Activated naive CD8-positive, alpha-beta T cell treated with anti-CD3 and anti-CD28 coated beads, Interleukin-2, amount 50 U/mL, for 24 hours (primary cell): ENCODE measurements at regions not wholly inside any gene's neighbourhood (a gene's known extent, or its start where the extent isn't known, plus 50 kb on each side); places are given as distances from the start of the nearest gene placed in this dataset.
A peak's percentile ranks its signal among the peaks of the same experiment; 100 is the strongest.

Experiments
- ATAC-seq: fragments of 150-1000 bp; cut with Tn5 transposase; one replicate; pipeline ENCODE4 v1.10.0; 2021
- DNase-seq: peaks from one replicate; pipeline ENCODE4 v3.0.0; 2021
- H3K27ac Mint-ChIP-seq: one replicate; pipeline ENCODE4 v1.8.0; 2021; ENCODE audit warnings: mild to moderate bottlenecking, mixed read lengths
- H3K27me3 Mint-ChIP-seq: one replicate; pipeline ENCODE4 v1.8.0; 2021; ENCODE audit warnings: mixed read lengths
- H3K36me3 Mint-ChIP-seq: one replicate; pipeline ENCODE4 v1.8.0; 2021; ENCODE audit warnings: low read depth, mixed read lengths
- H3K4me1 Mint-ChIP-seq: one replicate; pipeline ENCODE4 v1.8.0; 2021; ENCODE audit warnings: mixed read lengths
- H3K4me3 Mint-ChIP-seq: one replicate; pipeline ENCODE4 v1.8.0; 2021; ENCODE audit warnings: mild to moderate bottlenecking, moderate library complexity, mixed read lengths
- H3K9me3 Mint-ChIP-seq: one replicate; pipeline ENCODE4 v1.8.0; 2021; ENCODE audit warnings: mixed read lengths

DNA sequence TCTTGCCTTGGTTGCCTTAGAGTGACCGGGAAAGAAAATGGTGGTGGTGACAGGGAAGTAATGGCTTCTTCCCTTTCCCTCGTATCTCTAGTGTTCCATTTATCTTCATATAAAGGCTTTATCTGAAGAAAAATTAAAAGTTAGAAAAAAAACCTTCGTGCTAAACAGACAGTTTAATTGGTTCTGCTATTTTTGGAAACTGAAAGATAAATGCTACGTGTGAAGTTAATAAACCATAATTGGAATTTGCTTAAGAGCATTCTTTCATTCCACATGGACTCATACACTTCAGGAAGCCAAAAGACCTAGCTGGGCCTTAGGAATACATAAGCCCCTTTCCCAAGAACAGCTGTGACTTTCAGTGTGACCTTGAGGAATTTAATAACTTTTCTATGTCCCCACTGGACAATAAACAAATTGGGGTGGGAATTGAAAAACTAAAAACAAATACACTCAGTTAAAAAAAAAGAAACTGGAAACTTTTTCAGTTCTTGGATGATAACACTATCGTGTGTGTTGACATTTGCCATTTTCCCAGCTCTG is 818.8 kb upstream of the WWC1 start:
- H3K27me3 Mint-ChIP-seq: no peaks in the 10 kb centered on the region
- H3K27ac Mint-ChIP-seq: no peak overlapping the region
- no peaks in the 10 kb centered on the region for H3K4me1 Mint-ChIP-seq
- H3K36me3 Mint-ChIP-seq: no peaks in the 10 kb centered on the region
- H3K4me3 Mint-ChIP-seq: no peak overlapping the region
- no peak for DNase-seq
- no peak for ATAC-seq
- H3K9me3 Mint-ChIP-seq: peaks cover 5% of the 10 kb centered on the region

DNA sequence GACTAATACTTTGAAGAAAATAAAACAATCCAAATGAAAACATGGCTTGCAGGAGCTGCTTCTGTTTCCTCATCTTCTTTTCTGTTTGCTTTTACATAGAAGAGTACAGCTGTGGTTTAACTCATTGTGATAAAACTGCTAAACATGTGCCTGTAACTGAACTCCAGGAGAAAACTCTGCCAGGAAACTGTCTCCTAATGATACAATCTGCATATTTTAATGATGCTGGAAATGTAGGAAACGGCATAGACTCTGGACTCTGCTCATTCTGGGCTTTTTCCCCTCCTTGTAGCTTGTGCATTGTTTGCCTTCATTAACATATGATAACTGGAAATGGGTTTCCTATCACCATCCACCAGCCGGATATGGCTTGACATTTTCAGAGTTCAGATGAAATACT is 813.3 kb upstream of the WWC1 start:
- Mint-ChIP-seq H3K4me3 (no peak overlapping the region), H3K4me1 (no peaks in the 10 kb centered on the region), H3K9me3 (peaks cover 8% of the 10 kb centered on the region), H3K36me3 (no peaks in the 10 kb centered on the region), H3K27ac (no peak overlapping the region), H3K27me3 (no peaks in the 10 kb centered on the region)
- DNase-seq (no peak), ATAC-seq (no peak)

GRCh38 chr5:167479779-167480178 is 811.7 kb upstream of the WWC1 start:
- DNase-seq (no peak), ATAC-seq (no peak)
- no peaks in the 10 kb centered on the region for H3K27me3 Mint-ChIP-seq
- H3K36me3 Mint-ChIP-seq: no peaks in the 10 kb centered on the region
- H3K27ac Mint-ChIP-seq: no peak overlapping the region
- peaks cover 11% of the 10 kb centered on the region for H3K9me3 Mint-ChIP-seq
- H3K4me1 Mint-ChIP-seq: no peaks in the 10 kb centered on the region
- no peak overlapping the region for H3K4me3 Mint-ChIP-seq

DNA sequence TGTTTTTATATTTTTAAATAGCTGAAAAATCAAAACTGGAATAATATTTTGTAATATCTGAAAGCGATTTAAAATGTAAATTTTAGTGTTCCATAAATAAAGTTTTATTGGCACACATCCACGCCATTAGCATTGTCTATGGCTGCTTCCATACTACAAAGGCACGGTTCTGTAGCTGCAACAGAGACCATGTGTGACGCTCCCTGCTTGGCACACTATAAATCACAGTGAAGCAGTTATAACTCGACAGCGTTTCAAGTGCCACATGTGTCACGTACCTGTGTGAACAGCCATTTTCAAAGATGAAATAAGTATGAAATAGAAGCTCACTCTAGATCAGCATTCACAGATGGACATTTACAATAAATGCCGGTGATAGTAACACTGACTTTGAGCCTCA is 810.1 kb upstream of the WWC1 start:
- Mint-ChIP-seq H3K27me3 (no peaks in the 10 kb centered on the region), H3K27ac (no peak overlapping the region), H3K4me3 (no peak overlapping the region), H3K36me3 (no peaks in the 10 kb centered on the region), H3K4me1 (no peaks in the 10 kb centered on the region), H3K9me3 (peaks cover 11% of the 10 kb centered on the region)
- no peak for DNase-seq
- no peak for ATAC-seq

DNA sequence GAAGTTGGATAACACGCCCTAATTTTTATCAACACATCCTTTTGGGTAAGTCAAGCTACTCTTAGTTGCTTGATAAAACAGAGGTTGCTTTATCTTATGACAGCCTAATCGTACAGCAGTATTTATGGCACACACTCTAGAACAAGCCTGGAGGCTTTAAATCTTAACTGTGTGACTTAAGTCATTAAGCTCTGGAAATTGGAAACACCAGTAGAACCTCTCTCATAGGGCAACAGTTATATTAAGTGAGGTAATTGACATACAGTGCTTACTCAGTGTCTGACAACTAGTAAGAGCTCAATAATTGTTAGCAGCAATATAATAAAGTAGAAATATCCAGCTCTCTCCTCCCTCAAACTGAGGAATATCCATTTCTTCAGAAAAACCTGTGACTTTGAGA is 808.9 kb upstream of the WWC1 start:
- H3K4me1 Mint-ChIP-seq: no peaks in the 10 kb centered on the region
- H3K9me3 Mint-ChIP-seq: peaks cover 11% of the 10 kb centered on the region
- no peaks in the 10 kb centered on the region for H3K36me3 Mint-ChIP-seq
- H3K27ac Mint-ChIP-seq: no peak overlapping the region
- no peaks in the 10 kb centered on the region for H3K27me3 Mint-ChIP-seq
- no peak overlapping the region for H3K4me3 Mint-ChIP-seq
- DNase-seq: no peak
- no peak for ATAC-seq

- DNase-seq (no peak), ATAC-seq (no peak)
- Mint-ChIP-seq H3K9me3 (peaks cover 19% of the 10 kb centered on the region), H3K36me3 (no peaks in the 10 kb centered on the region), H3K27ac (no peak overlapping the region), H3K27me3 (no peaks in the 10 kb centered on the region), H3K4me1 (no peaks in the 10 kb centered on the region), H3K4me3 (no peak overlapping the region)
These were observed 806.2 kb upstream of the WWC1 start for GRCh38 chr5:167485061-167485774.

DNA sequence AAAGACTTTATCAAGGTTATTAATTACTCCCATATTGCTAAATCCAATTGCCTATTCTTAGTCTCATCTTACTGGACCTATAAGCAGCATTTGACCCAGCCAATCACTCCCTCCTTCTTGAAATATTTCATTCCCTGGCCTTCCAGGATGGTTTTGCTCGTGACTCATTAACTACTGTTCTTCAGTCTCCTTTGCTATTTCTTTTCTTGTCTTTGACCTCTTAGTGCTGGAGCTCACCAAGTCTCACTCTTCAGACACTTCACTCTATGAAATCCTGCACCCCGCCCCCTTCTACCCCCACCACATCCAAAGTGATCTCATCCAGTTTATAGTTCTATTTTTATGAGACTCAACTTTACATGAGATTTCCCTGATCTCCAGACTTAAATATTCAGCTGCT is 803.1 kb upstream of the WWC1 start:
- no peak overlapping the region for H3K27ac Mint-ChIP-seq
- no peak overlapping the region for H3K4me3 Mint-ChIP-seq
- no peaks in the 10 kb centered on the region for H3K36me3 Mint-ChIP-seq
- no peak for ATAC-seq
- H3K9me3 Mint-ChIP-seq: peaks cover 14% of the 10 kb centered on the region
- H3K27me3 Mint-ChIP-seq: no peaks in the 10 kb centered on the region
- DNase-seq: no peak
- no peaks in the 10 kb centered on the region for H3K4me1 Mint-ChIP-seq

DNA sequence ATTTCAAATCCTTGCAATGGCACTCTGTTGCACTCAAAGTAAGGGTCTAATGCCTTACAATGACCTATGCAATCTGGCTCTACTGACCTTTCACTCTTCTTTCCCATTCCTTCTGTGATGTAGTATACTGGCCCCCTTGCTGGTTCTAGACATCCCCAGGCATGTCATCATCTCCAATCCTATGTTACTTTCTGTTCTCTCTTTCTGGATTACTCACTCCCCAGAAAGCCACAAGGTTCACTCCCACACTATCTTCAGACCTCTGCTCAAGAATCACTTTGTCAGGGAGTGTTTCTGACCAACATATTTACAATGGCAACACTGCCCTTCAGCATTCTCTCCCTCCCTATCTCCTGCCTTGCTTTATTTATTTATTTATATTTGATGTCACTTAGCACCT is 802.2 kb upstream of the WWC1 start:
- no peak overlapping the region for H3K27ac Mint-ChIP-seq
- ATAC-seq (peak; percentile 49), DNase-seq (no peak)
- peaks cover 14% of the 10 kb centered on the region for H3K9me3 Mint-ChIP-seq
- H3K36me3 Mint-ChIP-seq: no peaks in the 10 kb centered on the region
- no peaks in the 10 kb centered on the region for H3K4me1 Mint-ChIP-seq
- H3K27me3 Mint-ChIP-seq: no peaks in the 10 kb centered on the region
- no peak overlapping the region for H3K4me3 Mint-ChIP-seq

DNA sequence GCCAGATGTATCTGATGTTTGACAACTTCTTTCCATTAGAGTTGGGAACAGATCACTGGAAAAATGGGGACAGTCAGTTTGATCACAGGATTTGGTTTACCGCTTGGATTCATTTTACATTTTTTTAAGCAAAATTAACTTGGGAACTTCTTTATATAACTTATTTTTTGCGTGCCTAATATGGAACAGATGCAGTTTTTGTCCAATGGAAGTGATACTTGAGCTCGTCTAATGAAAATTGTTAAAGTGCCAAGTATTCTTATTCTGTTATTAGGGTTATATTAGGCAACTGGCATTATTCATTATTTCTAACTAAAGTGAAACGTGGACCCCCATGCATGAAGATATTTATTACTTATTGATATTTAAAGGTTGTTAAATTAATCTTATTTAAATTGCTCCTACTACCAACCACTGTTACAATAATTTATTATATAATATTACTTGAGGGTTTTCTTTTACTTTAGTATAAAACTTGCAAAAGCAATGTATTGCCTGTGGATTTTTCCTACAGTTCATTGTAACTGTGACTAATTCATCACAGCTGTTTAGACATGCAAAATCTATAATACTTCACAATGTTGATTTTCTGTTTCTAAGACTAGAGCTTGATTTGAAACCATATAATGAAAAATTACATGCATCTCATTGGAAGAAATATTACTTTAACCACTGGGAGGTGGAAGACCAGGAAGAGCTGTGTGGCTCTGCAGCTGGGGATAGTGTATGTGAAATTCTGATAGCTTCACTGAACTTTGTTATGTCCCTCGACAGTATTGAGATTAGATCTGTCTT is 787.3 kb upstream of the WWC1 start:
- no peaks in the 10 kb centered on the region for H3K27me3 Mint-ChIP-seq
- ATAC-seq: no peak
- H3K4me3 Mint-ChIP-seq: no peak overlapping the region
- no peak overlapping the region for H3K27ac Mint-ChIP-seq
- H3K4me1 Mint-ChIP-seq: no peaks in the 10 kb centered on the region
- DNase-seq: no peak
- H3K9me3 Mint-ChIP-seq: peaks cover 8% of the 10 kb centered on the region
- no peaks in the 10 kb centered on the region for H3K36me3 Mint-ChIP-seq

- H3K4me1 Mint-ChIP-seq: no peaks in the 10 kb centered on the region
- H3K27me3 Mint-ChIP-seq: no peaks in the 10 kb centered on the region
- no peaks in the 10 kb centered on the region for H3K36me3 Mint-ChIP-seq
- H3K9me3 Mint-ChIP-seq: peaks cover 6% of the 10 kb centered on the region
- H3K27ac Mint-ChIP-seq: no peak overlapping the region
- ATAC-seq: no peak
- DNase-seq: no peak
- H3K4me3 Mint-ChIP-seq: no peak overlapping the region
These were observed 783.8 kb upstream of the WWC1 start for GRCh38 chr5:167507463-167508233.

GRCh38 chr5:167509076-167509475 is 782.4 kb upstream of the WWC1 start:
- Mint-ChIP-seq H3K4me3 (no peak overlapping the region), H3K4me1 (no peaks in the 10 kb centered on the region), H3K36me3 (no peaks in the 10 kb centered on the region), H3K27me3 (no peaks in the 10 kb centered on the region), H3K27ac (no peak overlapping the region), H3K9me3 (peaks cover 6% of the 10 kb centered on the region)
- ATAC-seq (no peak), DNase-seq (no peak)

- ATAC-seq: no peak
- H3K4me1 Mint-ChIP-seq: no peaks in the 10 kb centered on the region
- H3K9me3 Mint-ChIP-seq: peaks cover 6% of the 10 kb centered on the region
- H3K36me3 Mint-ChIP-seq: no peaks in the 10 kb centered on the region
- H3K4me3 Mint-ChIP-seq: no peak overlapping the region
- no peaks in the 10 kb centered on the region for H3K27me3 Mint-ChIP-seq
- H3K27ac Mint-ChIP-seq: no peak overlapping the region
- no peak for DNase-seq
These were observed 780.2 kb upstream of the WWC1 start for GRCh38 chr5:167511276-167511675.

DNA sequence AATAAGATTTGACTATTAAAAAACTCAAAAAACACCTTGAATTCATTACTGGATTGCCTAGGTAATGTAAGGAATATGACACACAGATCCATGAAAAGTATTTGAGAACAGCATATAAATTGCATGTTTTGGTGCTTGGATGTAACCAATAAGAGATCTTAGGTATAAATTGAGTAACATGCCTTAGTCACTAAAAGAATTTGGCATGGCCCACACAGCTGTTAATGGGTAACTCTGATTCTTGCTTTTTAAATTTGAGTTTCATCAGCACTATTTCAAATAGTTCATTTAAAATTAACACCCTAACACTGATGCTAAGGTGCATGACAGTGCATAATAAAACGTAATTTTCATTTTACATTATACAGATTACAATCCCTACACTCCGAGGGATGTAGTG is 779.3 kb upstream of the WWC1 start:
- Mint-ChIP-seq H3K36me3 (no peaks in the 10 kb centered on the region), H3K27me3 (no peaks in the 10 kb centered on the region), H3K27ac (no peak overlapping the region), H3K9me3 (peaks cover 6% of the 10 kb centered on the region), H3K4me3 (no peak overlapping the region), H3K4me1 (no peaks in the 10 kb centered on the region)
- no peak for ATAC-seq
- DNase-seq: no peak

- Mint-ChIP-seq H3K36me3 (no peaks in the 10 kb centered on the region), H3K4me3 (no peak overlapping the region), H3K27me3 (no peaks in the 10 kb centered on the region), H3K4me1 (no peaks in the 10 kb centered on the region), H3K27ac (no peak overlapping the region), H3K9me3 (peaks cover 10% of the 10 kb centered on the region)
- DNase-seq (no peak), ATAC-seq (no peak)
These were observed 778.1 kb upstream of the WWC1 start for GRCh38 chr5:167513381-167513780.

GRCh38 chr5:167514461-167514860 is 777.0 kb upstream of the WWC1 start:
- peaks cover 20% of the 10 kb centered on the region for H3K9me3 Mint-ChIP-seq
- no peak for ATAC-seq
- no peak overlapping the region for H3K4me3 Mint-ChIP-seq
- no peaks in the 10 kb centered on the region for H3K27me3 Mint-ChIP-seq
- DNase-seq: no peak
- H3K36me3 Mint-ChIP-seq: no peaks in the 10 kb centered on the region
- no peak overlapping the region for H3K27ac Mint-ChIP-seq
- no peaks in the 10 kb centered on the region for H3K4me1 Mint-ChIP-seq
